Mesenchymal stem cell (in vitro differentiated cells and primary cell): ENCODE measurements at regions not wholly inside any gene's neighbourhood (a gene's known extent, or its start where the extent isn't known, plus 50 kb on each side); places are given as distances from the start of the nearest gene placed in this dataset.

Experiments
- DNase-seq: peaks from one replicate; pipeline ENCODE4 v3.0.0-alpha.2; 2013
- H2AFZ ChIP-seq: one replicate; pipeline ENCODE4 v1.6.1; 2013; ENCODE audit warnings: low read depth, mild to moderate bottlenecking, control low read depth, inconsistent platforms, low read length, moderate library complexity
- H2AK5ac ChIP-seq: 2 replicates; pipeline ENCODE4 v1.6.1; 2013; ENCODE audit warnings: low read length, moderate library complexity, mild to moderate bottlenecking, inconsistent platforms; ENCODE audit not compliant: severe bottlenecking
- H2BK120ac ChIP-seq: one replicate; pipeline ENCODE4 v1.6.1; 2013; ENCODE audit warnings: low read depth, mild to moderate bottlenecking, inconsistent platforms, low read length, moderate library complexity
- H2BK12ac ChIP-seq, 2 experiments: one replicate each; pipeline ENCODE4 v1.6.1; 2013; ENCODE audit warnings: inconsistent platforms in 2 of 2, low read length in 2 of 2, mild to moderate bottlenecking in 2 of 2, moderate library complexity in 2 of 2, control low read depth in 1 of 2
- H2BK15ac ChIP-seq: one replicate; pipeline ENCODE4 v1.6.1; 2013; ENCODE audit warnings: mild to moderate bottlenecking, low read depth, inconsistent platforms; ENCODE audit not compliant: poor library complexity, severe bottlenecking
- H2BK5ac ChIP-seq: 2 replicates; pipeline ENCODE4 v1.6.1; 2013; ENCODE audit warnings: low read depth, mild to moderate bottlenecking, low read length, control low read depth, inconsistent platforms; ENCODE audit not compliant: poor library complexity, severe bottlenecking
- H3K14ac ChIP-seq, 2 experiments: one replicate each; pipeline ENCODE4 v1.6.1; 2013; ENCODE audit warnings: inconsistent platforms in 2 of 2, low read length in 2 of 2, control low read depth in 1 of 2, mild to moderate bottlenecking in 1 of 2, moderate library complexity in 1 of 2
- H3K18ac ChIP-seq, 2 experiments: one replicate each; pipeline ENCODE4 v1.6.1; 2013; ENCODE audit warnings: inconsistent platforms in 2 of 2, low read length in 2 of 2, control low read depth in 1 of 2, low read depth in 1 of 2, mild to moderate bottlenecking in 1 of 2
- H3K23ac ChIP-seq, 2 experiments: one replicate each; pipeline ENCODE4 v1.6.1; 2013; ENCODE audit warnings: inconsistent platforms in 2 of 2, low read length in 2 of 2, mild to moderate bottlenecking in 2 of 2, moderate library complexity in 2 of 2, control low read depth in 1 of 2
- H3K27ac ChIP-seq: 2 replicates; pipeline ENCODE4 v1.5.1; 2013; ENCODE audit warnings: mild to moderate bottlenecking, moderate library complexity, low read length, control low read depth, inconsistent platforms; ENCODE audit not compliant: poor library complexity, severe bottlenecking
- H3K27me3 ChIP-seq, 2 experiments: 2 replicates each; pipeline versions ENCODE4 v1.6.1 to v1.7.0; 2013; ENCODE audit warnings: low read length in 2 of 2, mild to moderate bottlenecking in 2 of 2, moderate library complexity in 2 of 2, control low read depth in 1 of 2, inconsistent platforms in 1 of 2; ENCODE audit not compliant: control insufficient read depth in 1 of 2, insufficient read depth in 1 of 2
- H3K36me3 ChIP-seq, 2 experiments: 2 replicates each; pipeline versions ENCODE4 v1.6.1 to v1.7.0; 2013; ENCODE audit warnings: low read length in 2 of 2, control low read depth in 1 of 2, inconsistent platforms in 1 of 2, low read depth in 1 of 2, mild to moderate bottlenecking in 1 of 2; ENCODE audit not compliant: insufficient read depth in 2 of 2, control insufficient read depth in 1 of 2
- H3K4ac ChIP-seq, 2 experiments: one replicate each; pipeline ENCODE4 v1.6.1; 2013; ENCODE audit warnings: inconsistent platforms in 2 of 2, low read length in 2 of 2, mild to moderate bottlenecking in 2 of 2, moderate library complexity in 2 of 2, control low read depth in 1 of 2, low read depth in 1 of 2
- H3K4me1 ChIP-seq: 2 replicates; pipeline ENCODE4 v1.6.1; 2013; ENCODE audit warnings: low read depth, low read length, control low read depth; ENCODE audit not compliant: control insufficient read depth, insufficient read depth
- H3K4me2 ChIP-seq: 2 replicates; pipeline ENCODE4 v1.6.1; 2013; ENCODE audit warnings: low read length, mild to moderate bottlenecking, inconsistent platforms; ENCODE audit not compliant: poor library complexity, severe bottlenecking
- H3K4me3 ChIP-seq, 2 experiments: 2 replicates each; pipeline versions ENCODE4 v1.5.1 to v1.7.0; 2013; ENCODE audit warnings: low read length in 2 of 2, mild to moderate bottlenecking in 2 of 2, control low read depth in 1 of 2, low read depth in 1 of 2; ENCODE audit not compliant: insufficient read depth in 1 of 2
- H3K79me1 ChIP-seq: replicated peaks from 2 replicates; pipeline ENCODE4 v1.6.1; 2013; ENCODE audit warnings: mild to moderate bottlenecking, control low read depth, low read length, inconsistent platforms; ENCODE audit not compliant: poor library complexity, severe bottlenecking
- H3K9ac ChIP-seq: 2 replicates; pipeline ENCODE4 v1.7.0; 2013; ENCODE audit warnings: mild to moderate bottlenecking, low read length, moderate library complexity
- H3K9me3 ChIP-seq: 2 replicates; pipeline ENCODE4 v1.7.0; 2013; ENCODE audit warnings: mild to moderate bottlenecking, low read length; ENCODE audit not compliant: control insufficient read depth
- H4K8ac ChIP-seq: one replicate; pipeline ENCODE4 v1.6.1; 2013; ENCODE audit warnings: inconsistent platforms, mild to moderate bottlenecking, low read length, moderate library complexity
- H4K91ac ChIP-seq: one replicate; pipeline ENCODE4 v1.6.1; 2013; ENCODE audit warnings: mild to moderate bottlenecking, low read length, inconsistent platforms
- WGBS: methylation state at CpG from one replicate; pipeline ENCODE4 v1.1.7; 2013; ENCODE audit warnings: mixed read lengths; 5-methylcytosine and 5-hydroxymethylcytosine counted together

DNA sequence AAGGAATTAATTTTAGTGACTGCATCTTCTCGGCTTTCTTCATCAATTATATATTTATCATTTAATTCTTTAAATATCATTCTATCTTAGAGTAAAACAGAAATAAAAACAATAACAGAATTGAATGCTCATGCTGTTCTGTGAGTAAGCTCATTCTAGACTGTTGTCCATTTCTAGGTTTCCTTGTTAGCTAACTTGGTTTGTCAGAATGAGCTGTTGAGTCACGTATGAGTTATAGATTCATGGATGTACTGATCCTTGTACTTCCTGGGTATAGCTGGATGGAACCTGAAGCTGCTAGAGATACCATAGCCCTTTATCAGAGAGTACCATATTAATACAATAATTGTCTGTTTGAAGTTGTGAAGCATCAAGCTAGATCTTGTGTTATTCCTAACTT is 515.3 kb downstream of the TENT5A start:
- 100% methylated on average over 1 of the region's 2 CpGs for WGBS
- no peak overlapping the region for H4K8ac ChIP-seq
- DNase-seq = no peak

GRCh38 chr6:81235512-81235911 is 517.0 kb downstream of the TENT5A start:
- no peak for DNase-seq
- no peaks in the 10 kb centered on the region for H3K9me3 ChIP-seq
- H2AK5ac ChIP-seq = no peak overlapping the region
- H3K4me1 ChIP-seq = no peaks in the 10 kb centered on the region
- H3K27ac ChIP-seq = no peak overlapping the region
- H3K27me3 ChIP-seq = no peaks in the 10 kb centered on the region
- H3K14ac ChIP-seq = no peak overlapping the region
- no peak overlapping the region for H4K91ac ChIP-seq
- no peak overlapping the region for H4K8ac ChIP-seq
- H3K4ac ChIP-seq = no peak overlapping the region
- H2BK5ac ChIP-seq = no peak overlapping the region
- H3K79me1 ChIP-seq = no peaks in the 10 kb centered on the region
- H3K23ac ChIP-seq = no peak overlapping the region
- H2BK15ac ChIP-seq = no peak overlapping the region
- no peak overlapping the region for H2BK12ac ChIP-seq
- no peak overlapping the region for H2BK120ac ChIP-seq
- H3K18ac ChIP-seq = no peak overlapping the region
- no peak overlapping the region for H3K4me2 ChIP-seq
- WGBS = no CpG with 5 or more reads among the region's 2 CpGs
- H3K4me3 ChIP-seq = no peak overlapping the region
- H3K9ac ChIP-seq = no peak overlapping the region
- no peaks in the 10 kb centered on the region for H3K36me3 ChIP-seq
- no peak overlapping the region for H2AFZ ChIP-seq

More for the DNA sequence above, 515.3 kb downstream of the TENT5A start:
- Histone ChIP-seq H3K4ac (no peak overlapping the region), H2BK120ac (no peak overlapping the region), H2AFZ (no peak overlapping the region), H2BK5ac (no peak overlapping the region), H3K4me2 (no peak overlapping the region), H4K91ac (no peak overlapping the region), H2BK15ac (no peak overlapping the region), H2BK12ac (no peak overlapping the region), H3K9ac (no peak overlapping the region), H3K36me3 (no peaks in the 10 kb centered on the region), H3K27ac (no peak overlapping the region), H3K18ac (no peak overlapping the region), H3K79me1 (no peaks in the 10 kb centered on the region), H3K23ac (no peak overlapping the region), H3K27me3 (no peaks in the 10 kb centered on the region), H3K4me1 (no peaks in the 10 kb centered on the region), H3K4me3 (no peak overlapping the region), H3K14ac (no peak overlapping the region), H2AK5ac (no peak overlapping the region), H3K9me3 (no peaks in the 10 kb centered on the region)

GRCh38 chr6:81233990-81234389 is 518.5 kb downstream of the TENT5A start:
- 83% methylated on average over 1 of the region's 1 CpG for WGBS
- no peaks in the 10 kb centered on the region for H3K36me3 ChIP-seq
- no peak overlapping the region for H3K9ac ChIP-seq
- no peaks in the 10 kb centered on the region for H3K4me1 ChIP-seq
- no peak overlapping the region for H3K4me3 ChIP-seq
- H3K14ac ChIP-seq = no peak overlapping the region
- H4K91ac ChIP-seq = no peak overlapping the region
- H2BK12ac ChIP-seq = no peak overlapping the region
- no peak overlapping the region for H2BK120ac ChIP-seq
- no peaks in the 10 kb centered on the region for H3K79me1 ChIP-seq
- no peak overlapping the region for H3K4ac ChIP-seq
- no peak overlapping the region for H3K18ac ChIP-seq
- no peak overlapping the region for H3K4me2 ChIP-seq
- H3K23ac ChIP-seq = no peak overlapping the region
- no peak overlapping the region for H3K27ac ChIP-seq
- H2BK15ac ChIP-seq = no peak overlapping the region
- H2BK5ac ChIP-seq = no peak overlapping the region
- H3K9me3 ChIP-seq = no peaks in the 10 kb centered on the region
- H4K8ac ChIP-seq = no peak overlapping the region
- H2AFZ ChIP-seq = no peak overlapping the region
- no peaks in the 10 kb centered on the region for H3K27me3 ChIP-seq
- DNase-seq = no peak
- no peak overlapping the region for H2AK5ac ChIP-seq

- peak overlapping the region; percentile 74 for H3K9ac ChIP-seq
- no peak overlapping the region for H3K23ac ChIP-seq
- no CpG with 5 or more reads among the region's 2 CpGs for WGBS
- H3K27ac ChIP-seq = no peak overlapping the region
- no peak overlapping the region for H2BK12ac ChIP-seq
- no peak overlapping the region for H2AFZ ChIP-seq
- no peak overlapping the region for H2BK120ac ChIP-seq
- H3K18ac ChIP-seq = no peak overlapping the region
- no peak overlapping the region for H2BK15ac ChIP-seq
- no peaks in the 10 kb centered on the region for H3K9me3 ChIP-seq
- H3K4me2 ChIP-seq = no peak overlapping the region
- peak; percentile 96 for DNase-seq
- no peaks in the 10 kb centered on the region for H3K79me1 ChIP-seq
- peak overlapping the region in 1 of 2 experiments; percentile 7 for H3K4me3 ChIP-seq
- H3K36me3 ChIP-seq = no peaks in the 10 kb centered on the region
- no peaks in the 10 kb centered on the region for H3K4me1 ChIP-seq
- no peak overlapping the region for H2BK5ac ChIP-seq
- H4K91ac ChIP-seq = no peak overlapping the region
- H2AK5ac ChIP-seq = no peak overlapping the region
- H3K4ac ChIP-seq = no peak overlapping the region
- no peak overlapping the region for H4K8ac ChIP-seq
- no peaks in the 10 kb centered on the region for H3K27me3 ChIP-seq
- no peak overlapping the region for H3K14ac ChIP-seq
These were observed 523.4 kb downstream of the TENT5A start for GRCh38 chr6:81228912-81229555.
